GM19463 (cell line): ENCODE measurements at regions not wholly inside any gene's neighbourhood (a gene's known extent, or its start where the extent isn't known, plus 50 kb on each side); places are given as distances from the start of the nearest gene placed in this dataset.

Source experiments
- ATAC-seq: cut with Tn5 transposase; IDR thresholded peaks from one replicate; pipeline ENCODE4 v1.9.1; 2021; ENCODE audit warnings: mild to moderate bottlenecking, moderate library complexity; ENCODE audit not compliant: unreplicated experiment

GRCh38 chr11:28472904-28473303 lies 364.7 kb downstream of the METTL15 start:
- no peak for ATAC-seq

GRCh38 chr11:28471537-28471936 lies 363.3 kb downstream of the METTL15 start:
- ATAC-seq, result no peak

- no peak for ATAC-seq
Measured at GRCh38 chr11:28470180-28470579, 362.0 kb downstream of the METTL15 start.

GRCh38 chr11:28466506-28466905 lies 358.3 kb downstream of the METTL15 start:
- no peak for ATAC-seq

GRCh38 chr11:28464252-28464867 lies 356.2 kb downstream of the METTL15 start:
- no peak for ATAC-seq

- no peak for ATAC-seq
Measured at GRCh38 chr11:28463826-28464225, 355.6 kb downstream of the METTL15 start.

GRCh38 chr11:28461846-28462245 lies 353.7 kb downstream of the METTL15 start:
- ATAC-seq, result no peak

- no peak for ATAC-seq
Measured at GRCh38 chr11:28461338-28461737, 353.1 kb downstream of the METTL15 start.

GRCh38 chr11:28460348-28460747 lies 352.2 kb downstream of the METTL15 start:
- ATAC-seq, result no peak

- ATAC-seq, result no peak
Measured at GRCh38 chr11:28459912-28460311, 351.7 kb downstream of the METTL15 start.

GRCh38 chr11:28457481-28458065 lies 349.4 kb downstream of the METTL15 start:
- no peak for ATAC-seq

- no peak for ATAC-seq
Measured at GRCh38 chr11:28448186-28448585, 340.0 kb downstream of the METTL15 start.

GRCh38 chr11:28447226-28447625 lies 339.0 kb downstream of the METTL15 start:
- ATAC-seq, result no peak

GRCh38 chr11:28442131-28442530 lies 333.9 kb downstream of the METTL15 start:
- no peak for ATAC-seq

GRCh38 chr11:28439403-28439802 lies 331.2 kb downstream of the METTL15 start:
- ATAC-seq, result no peak

GRCh38 chr11:28420099-28420498 lies 311.9 kb downstream of the METTL15 start:
- ATAC-seq, result no peak

- ATAC-seq, result no peak
Measured at GRCh38 chr11:28417601-28418323, 309.6 kb downstream of the METTL15 start.

GRCh38 chr11:28412029-28412428 lies 303.8 kb downstream of the METTL15 start:
- ATAC-seq, result no peak

GRCh38 chr11:28401446-28401845 lies 293.3 kb downstream of the METTL15 start:
- no peak for ATAC-seq

GRCh38 chr11:28400331-28401100 lies 292.3 kb downstream of the METTL15 start:
- no peak for ATAC-seq

GRCh38 chr11:28393348-28393747 lies 285.2 kb downstream of the METTL15 start:
- no peak for ATAC-seq

GRCh38 chr11:28384418-28384817 lies 276.2 kb downstream of the METTL15 start:
- no peak for ATAC-seq
